ENCODE measurements at regions not wholly inside any gene's neighbourhood (a gene's known extent, or its start where the extent isn't known, plus 50 kb on each side); places are given as distances from the start of the nearest gene placed in this dataset.

- no peak overlapping the region for H3K27ac Mint-ChIP-seq
- POLR2A ChIA-PET, result no interaction called here
- peaks cover 0 to 2% (median 0%) of the 10 kb centered on the region in 4 donors for H3K4me1 Mint-ChIP-seq
- peaks cover 0 to 16% (median 2%) of the 10 kb centered on the region in 5 donors for H3K27me3 Mint-ChIP-seq
- no peak for DNase-seq
- no peaks in the 10 kb centered on the region for H3K36me3 Mint-ChIP-seq
- H3K9me3 Mint-ChIP-seq, result no peaks in the 10 kb centered on the region
- no peak for ATAC-seq
- H3K4me3 Mint-ChIP-seq, result no peak overlapping the region
These were observed 274.6 kb downstream of the LRATD1 start for GRCh38 chr2:14907014-14907612.

GRCh38 chr2:14909795-14910194 lies 277.3 kb downstream of the LRATD1 start:
- peaks cover 0 to 2% (median 0%) of the 10 kb centered on the region in 4 donors for H3K4me1 Mint-ChIP-seq
- H3K36me3 Mint-ChIP-seq, result no peaks in the 10 kb centered on the region
- ATAC-seq, result no peak
- POLR2A ChIA-PET, result no interaction called here
- H3K4me3 Mint-ChIP-seq, result no peak overlapping the region
- peaks cover 0 to 16% (median 0%) of the 10 kb centered on the region in 5 donors for H3K27me3 Mint-ChIP-seq
- H3K9me3 Mint-ChIP-seq, result no peaks in the 10 kb centered on the region
- H3K27ac Mint-ChIP-seq, result no peak overlapping the region
- no peak for DNase-seq

GRCh38 chr2:14910654-14911053 lies 278.1 kb downstream of the LRATD1 start:
- ATAC-seq, result no peak
- no peak overlapping the region for H3K27ac Mint-ChIP-seq
- POLR2A ChIA-PET, result no interaction called here

GRCh38 chr2:14915983-14916382 lies 283.5 kb downstream of the LRATD1 start:
- H3K27ac Mint-ChIP-seq, result no peak overlapping the region
- peaks cover 0 to 3% (median 0%) of the 10 kb centered on the region in 9 donors for H3K9me3 Mint-ChIP-seq
- DNase-seq (no peak), ATAC-seq (no peak)
- H3K27me3 Mint-ChIP-seq, result peaks cover 0 to 5% (median 0%) of the 10 kb centered on the region in 5 donors
- no peaks in the 10 kb centered on the region for H3K4me1 Mint-ChIP-seq
- POLR2A ChIA-PET, result no interaction called here
- H3K4me3 Mint-ChIP-seq, result no peak overlapping the region
- no peaks in the 10 kb centered on the region for H3K36me3 Mint-ChIP-seq

More at GRCh38 chr2:14910654-14911053, 278.1 kb downstream of the LRATD1 start:
- H3K36me3 Mint-ChIP-seq, result no peaks in the 10 kb centered on the region
- peaks cover 0 to 2% (median 0%) of the 10 kb centered on the region in 4 donors for H3K4me1 Mint-ChIP-seq
- H3K4me3 Mint-ChIP-seq, result no peak overlapping the region
- DNase-seq, result no peak
- H3K9me3 Mint-ChIP-seq, result no peaks in the 10 kb centered on the region
- peaks cover 0 to 16% (median 0%) of the 10 kb centered on the region in 5 donors for H3K27me3 Mint-ChIP-seq

GRCh38 chr2:14923820-14924580 lies 291.5 kb downstream of the LRATD1 start:
- no peak for ATAC-seq
- POLR2A ChIA-PET, result no interaction called here
- H3K36me3 Mint-ChIP-seq, result no peaks in the 10 kb centered on the region
- peaks cover 0 to 13% (median 2%) of the 10 kb centered on the region in 9 donors for H3K9me3 Mint-ChIP-seq
- H3K4me1 Mint-ChIP-seq, result no peaks in the 10 kb centered on the region
- H3K4me3 Mint-ChIP-seq, result no peak overlapping the region
- no peak overlapping the region for H3K27ac Mint-ChIP-seq
- no peak for DNase-seq
- H3K27me3 Mint-ChIP-seq, result peaks cover 0 to 4% (median 0%) of the 10 kb centered on the region in 5 donors

GRCh38 chr2:14925471-14925870 lies 293.0 kb downstream of the LRATD1 start:
- Mint-ChIP-seq H3K4me3 (no peak overlapping the region), H3K9me3 (peaks cover 0 to 10% (median 2%) of the 10 kb centered on the region in 9 donors), H3K4me1 (no peaks in the 10 kb centered on the region), H3K36me3 (no peaks in the 10 kb centered on the region), H3K27me3 (peaks cover 0 to 8% (median 5%) of the 10 kb centered on the region in 5 donors), H3K27ac (no peak overlapping the region)
- no peak for DNase-seq
- POLR2A ChIA-PET, result no interaction called here
- no peak for ATAC-seq

GRCh38 chr2:14927021-14927564 lies 294.6 kb downstream of the LRATD1 start:
- H3K4me1 Mint-ChIP-seq, result no peaks in the 10 kb centered on the region
- H3K27ac Mint-ChIP-seq, result no peak overlapping the region
- no peak overlapping the region for H3K4me3 Mint-ChIP-seq
- no peak for ATAC-seq
- peaks cover 0 to 8% (median 2%) of the 10 kb centered on the region in 9 donors for H3K9me3 Mint-ChIP-seq
- POLR2A ChIA-PET, result no interaction called here
- H3K36me3 Mint-ChIP-seq, result no peaks in the 10 kb centered on the region
- H3K27me3 Mint-ChIP-seq, result peaks cover 0 to 9% (median 7%) of the 10 kb centered on the region in 5 donors
- no peak for DNase-seq

GRCh38 chr2:14928056-14928455 lies 295.5 kb downstream of the LRATD1 start:
- ATAC-seq (no peak), DNase-seq (no peak)
- Mint-ChIP-seq H3K4me3 (no peak overlapping the region), H3K27ac (no peak overlapping the region), H3K27me3 (peaks cover 0 to 9% (median 7%) of the 10 kb centered on the region in 5 donors), H3K36me3 (no peaks in the 10 kb centered on the region), H3K4me1 (no peaks in the 10 kb centered on the region), H3K9me3 (peaks cover 0 to 3% (median 0%) of the 10 kb centered on the region in 9 donors)
- POLR2A ChIA-PET, result no interaction called here

- H3K27me3 Mint-ChIP-seq, result peaks cover 0 to 14% (median 7%) of the 10 kb centered on the region in 5 donors
- no peak overlapping the region for H3K4me3 Mint-ChIP-seq
- DNase-seq (no peak), ATAC-seq (no peak)
- H3K36me3 Mint-ChIP-seq, result no peaks in the 10 kb centered on the region
- H3K9me3 Mint-ChIP-seq, result peaks cover 0 to 3% (median 0%) of the 10 kb centered on the region in 9 donors
- no peaks in the 10 kb centered on the region for H3K4me1 Mint-ChIP-seq
- H3K27ac Mint-ChIP-seq, result no peak overlapping the region
- POLR2A ChIA-PET, result no interaction called here
These were observed 297.9 kb downstream of the LRATD1 start for GRCh38 chr2:14930441-14930840.

- H3K4me1 Mint-ChIP-seq, result no peaks in the 10 kb centered on the region
- peaks cover 0 to 13% (median 5%) of the 10 kb centered on the region in 9 donors for H3K9me3 Mint-ChIP-seq
- peaks cover 1 to 29% (median 12%) of the 10 kb centered on the region in 5 donors for H3K27me3 Mint-ChIP-seq
- no peak overlapping the region for H3K4me3 Mint-ChIP-seq
- no peak for DNase-seq
- peaks cover 0 to 3% (median 0%) of the 10 kb centered on the region in 3 donors for H3K36me3 Mint-ChIP-seq
- H3K27ac Mint-ChIP-seq, result no peak overlapping the region
- no peak for ATAC-seq
- POLR2A ChIA-PET, result no interaction called here
These were observed 299.8 kb downstream of the LRATD1 start for GRCh38 chr2:14932285-14932684.

GRCh38 chr2:14933753-14934152 lies 301.2 kb downstream of the LRATD1 start:
- H3K36me3 Mint-ChIP-seq, result peaks cover 0 to 3% (median 0%) of the 10 kb centered on the region in 3 donors
- no peak overlapping the region for H3K27ac Mint-ChIP-seq
- no peaks in the 10 kb centered on the region for H3K4me1 Mint-ChIP-seq

GRCh38 chr2:14936426-14936825 lies 303.9 kb downstream of the LRATD1 start:
- Mint-ChIP-seq H3K27ac (no peak overlapping the region), H3K9me3 (peaks cover 0 to 27% (median 5%) of the 10 kb centered on the region in 9 donors), H3K27me3 (peaks cover 4 to 29% (median 11%) of the 10 kb centered on the region in 5 donors), H3K36me3 (peaks cover 0 to 3% (median 0%) of the 10 kb centered on the region in 3 donors), H3K4me3 (no peak overlapping the region), H3K4me1 (peaks cover 0 to 3% (median 0%) of the 10 kb centered on the region in 4 donors)
- POLR2A ChIA-PET, result no interaction called here
- DNase-seq (no peak), ATAC-seq (no peak)

More at GRCh38 chr2:14933753-14934152, 301.2 kb downstream of the LRATD1 start:
- POLR2A ChIA-PET, result no interaction called here
- no peak overlapping the region for H3K4me3 Mint-ChIP-seq
- DNase-seq (no peak), ATAC-seq (no peak)
- H3K27me3 Mint-ChIP-seq, result peaks cover 1 to 29% (median 9%) of the 10 kb centered on the region in 5 donors
- H3K9me3 Mint-ChIP-seq, result peaks cover 0 to 17% (median 5%) of the 10 kb centered on the region in 9 donors

GRCh38 chr2:14937336-14937735 lies 304.8 kb downstream of the LRATD1 start:
- H3K27me3 Mint-ChIP-seq, result peaks cover 4 to 29% (median 14%) of the 10 kb centered on the region in 5 donors
- ATAC-seq (no peak), DNase-seq (no peak)
- no peak overlapping the region for H3K27ac Mint-ChIP-seq
- H3K36me3 Mint-ChIP-seq, result peaks cover 0 to 3% (median 0%) of the 10 kb centered on the region in 3 donors
- POLR2A ChIA-PET, result no interaction called here
- peaks cover 0 to 27% (median 5%) of the 10 kb centered on the region in 9 donors for H3K9me3 Mint-ChIP-seq
- H3K4me3 Mint-ChIP-seq, result no peak overlapping the region
- H3K4me1 Mint-ChIP-seq, result peaks cover 0 to 3% (median 0%) of the 10 kb centered on the region in 4 donors
